Chondrocyte (in vitro differentiated cells): ENCODE measurements at regions not wholly inside any gene's neighbourhood (a gene's known extent, or its start where the extent isn't known, plus 50 kb on each side); places are given as distances from the start of the nearest gene placed in this dataset.

Experiments
- DNase-seq: peaks from one replicate; pipeline ENCODE4 v3.0.0; 2021; ENCODE audit warnings: mixed read lengths, low spot score
- H3K27ac Mint-ChIP-seq: one replicate; pipeline ENCODE4 v1.8.0; 2021; ENCODE audit warnings: mild to moderate bottlenecking, moderate library complexity, mixed read lengths; ENCODE audit not compliant: unreplicated experiment
- H3K27me3 Mint-ChIP-seq: 2 replicates; pipeline ENCODE4 v1.8.0; 2021; ENCODE audit warnings: low read depth, mixed read lengths
- H3K36me3 Mint-ChIP-seq: 2 replicates; pipeline ENCODE4 v1.8.0; 2021; ENCODE audit warnings: low read depth, mixed read lengths
- H3K4me1 Mint-ChIP-seq: 2 replicates; pipeline ENCODE4 v1.8.0; 2021; ENCODE audit warnings: low read depth, mild to moderate bottlenecking, mixed read lengths
- H3K4me3 Mint-ChIP-seq: one replicate; pipeline ENCODE4 v1.8.0; 2021; ENCODE audit warnings: mild to moderate bottlenecking, moderate library complexity, mixed read lengths; ENCODE audit not compliant: unreplicated experiment
- H3K9me3 Mint-ChIP-seq: 2 replicates; pipeline ENCODE4 v1.8.0; 2021; ENCODE audit warnings: low read depth, mixed read lengths
- CTCF ChIP-seq: fragments of 200-600 bp; sonication (generic); IDR thresholded peaks from 2 replicates; pipeline ENCODE4 v1.5.0; 2021; ENCODE audit warnings: antibody characterized with exemption, mild to moderate bottlenecking, moderate library complexity

GRCh38 chr1:63214553-63214952, 107.8 kb upstream of the FOXD3 start:
- H3K36me3 Mint-ChIP-seq: no peaks in the 10 kb centered on the region
- no peak overlapping the region for H3K4me3 Mint-ChIP-seq
- H3K27ac Mint-ChIP-seq: no peak overlapping the region
- no peak for DNase-seq
- peaks cover 8% of the 10 kb centered on the region for H3K9me3 Mint-ChIP-seq
- peaks cover 8% of the 10 kb centered on the region for H3K4me1 Mint-ChIP-seq
- peaks cover 6% of the 10 kb centered on the region for H3K27me3 Mint-ChIP-seq
- no peak for TF ChIP-seq CTCF

- TF ChIP-seq CTCF: no peak
- Mint-ChIP-seq H3K4me3 (no peak overlapping the region), H3K36me3 (no peaks in the 10 kb centered on the region), H3K4me1 (no peaks in the 10 kb centered on the region), H3K27ac (no peak overlapping the region), H3K9me3 (no peaks in the 10 kb centered on the region), H3K27me3 (peaks cover 11% of the 10 kb centered on the region)
- no peak for DNase-seq
These were observed 98.9 kb upstream of the FOXD3 start for GRCh38 chr1:63223426-63223825.

GRCh38 chr1:63230722-63231121, 91.6 kb upstream of the FOXD3 start:
- TF ChIP-seq CTCF: no peak
- no peak overlapping the region for H3K27ac Mint-ChIP-seq
- H3K27me3 Mint-ChIP-seq: peaks cover 1% of the 10 kb centered on the region
- H3K9me3 Mint-ChIP-seq: peaks cover 13% of the 10 kb centered on the region
- no peak for DNase-seq
- H3K4me1 Mint-ChIP-seq: no peaks in the 10 kb centered on the region
- H3K4me3 Mint-ChIP-seq: no peak overlapping the region
- H3K36me3 Mint-ChIP-seq: peaks cover 1% of the 10 kb centered on the region

GRCh38 chr1:63238721-63239120, 83.6 kb upstream of the FOXD3 start:
- no peaks in the 10 kb centered on the region for H3K4me1 Mint-ChIP-seq
- no peak overlapping the region for H3K4me3 Mint-ChIP-seq
- H3K27ac Mint-ChIP-seq: no peak overlapping the region
- no peak for DNase-seq
- H3K9me3 Mint-ChIP-seq: peaks cover 14% of the 10 kb centered on the region
- TF ChIP-seq CTCF: no peak
- no peaks in the 10 kb centered on the region for H3K27me3 Mint-ChIP-seq
- peaks cover 1% of the 10 kb centered on the region for H3K36me3 Mint-ChIP-seq

- Mint-ChIP-seq H3K9me3 (no peaks in the 10 kb centered on the region), H3K27me3 (peaks cover 8% of the 10 kb centered on the region), H3K4me1 (no peaks in the 10 kb centered on the region), H3K27ac (no peak overlapping the region), H3K4me3 (no peak overlapping the region), H3K36me3 (no peaks in the 10 kb centered on the region)
- no peak for TF ChIP-seq CTCF
- no peak for DNase-seq
These were observed 77.2 kb upstream of the FOXD3 start for GRCh38 chr1:63245186-63245585.
